Right forelimb (tissue), 1 donor: ENCODE measurements at regions not wholly inside any gene's neighbourhood (a gene's known extent, or its start where the extent isn't known, plus 50 kb on each side); places are given as distances from the start of the nearest gene placed in this dataset.

Experiments
- DNase-seq: peaks from one replicate; pipeline ENCODE4 v3.0.0-alpha.2; 2018

- no peak for DNase-seq
These were observed 52.3 kb upstream of the PRR20G start for GRCh38 chr3:127339928-127340861.

GRCh38 chr3:127339016-127339415 lies 51.2 kb upstream of the PRR20G start:
- DNase-seq: no peak

GRCh38 chr3:127337911-127338531 lies 50.2 kb upstream of the PRR20G start:
- no peak for DNase-seq
